OCI-LY7 (cell line): ENCODE measurements at regions not wholly inside any gene's neighbourhood (a gene's known extent, or its start where the extent isn't known, plus 50 kb on each side); places are given as distances from the start of the nearest gene placed in this dataset.

Source experiments
- BruUV-seq: library from RNA; stranded (reverse); fragments of 400-500 nt; replicated peaks from 2 replicates; lab custom pipeline; 2021; lab: Mats Ljungman, UMichigan
- CTCF ChIA-PET: fragments of 300-600 bp; sonication (Branson Sonifier 250); formaldehyde crosslinking; loops from one replicate; lab custom pipeline; 2022; ENCODE audit warnings: antibody characterized with exemption; ENCODE audit not compliant: unreplicated experiment; lab: Charles Lee
- POLR2A ChIA-PET: fragments of 300-600 bp; sonication (Branson Sonifier 250); formaldehyde crosslinking; loops from one replicate; lab custom pipeline; 2022; ENCODE audit warnings: antibody characterized with exemption; lab: Charles Lee
- DNase-seq: peaks from one replicate; pipeline ENCODE4 v3.0.0-alpha.2; 2015; ENCODE audit warnings: low spot score
- H2AFZ ChIP-seq: fragments of 200-600 bp; sonication (generic), shearing (Covaris generic); 2 replicates; pipeline ENCODE4 v1.6.1; 2014; ENCODE audit warnings: mild to moderate bottlenecking, antibody characterized with exemption, low read length, moderate library complexity
- H3K27ac ChIP-seq: fragments of 200-600 bp; sonication (generic); 2 replicates; pipeline ENCODE4 v1.5.1; 2014; ENCODE audit warnings: mixed run types, low read depth, mild to moderate bottlenecking, moderate library complexity, low read length, inconsistent platforms; ENCODE audit not compliant: poor library complexity, severe bottlenecking
- H3K36me3 ChIP-seq: fragments of 200-600 bp; sonication (generic); 2 replicates; pipeline ENCODE4 v1.6.1; 2014; ENCODE audit warnings: mild to moderate bottlenecking, antibody characterized with exemption, low read length, moderate library complexity, mixed read lengths; ENCODE audit not compliant: insufficient read depth
- H3K4me1 ChIP-seq: fragments of 200-600 bp; sonication (generic); 2 replicates; pipeline ENCODE4 v1.5.1; 2014; ENCODE audit warnings: mild to moderate bottlenecking, low read length; ENCODE audit not compliant: insufficient read depth, poor library complexity, severe bottlenecking
- H3K4me2 ChIP-seq: fragments of 200-600 bp; sonication (generic); 2 replicates; pipeline ENCODE4 v1.6.1; 2014; ENCODE audit warnings: mild to moderate bottlenecking, low read length
- H3K4me3 ChIP-seq: fragments of 200-600 bp; sonication (generic); 2 replicates; pipeline ENCODE4 v1.5.1; 2014; ENCODE audit warnings: mild to moderate bottlenecking, low read depth, low read length; ENCODE audit not compliant: poor library complexity, severe bottlenecking
- H3K79me2 ChIP-seq: fragments of 200-600 bp; sonication (generic); 2 replicates; pipeline ENCODE4 v1.6.1; 2016; ENCODE audit warnings: low read depth, mild to moderate bottlenecking, low read length, moderate library complexity, mixed read lengths; ENCODE audit not compliant: insufficient read depth
- H3K9me2 ChIP-seq: fragments of 200-600 bp; sonication (generic); 2 replicates; pipeline ENCODE4 v1.6.1; 2016; ENCODE audit warnings: mild to moderate bottlenecking, low read length, mixed read lengths; ENCODE audit not compliant: insufficient read depth
- H3K9me3 ChIP-seq: fragments of 200-600 bp; sonication (generic); 2 replicates; pipeline ENCODE4 v1.6.1; 2014; ENCODE audit warnings: mild to moderate bottlenecking, mixed run types, low read length, mixed read lengths
- H4K20me1 ChIP-seq: fragments of 200-600 bp; sonication (generic); 2 replicates; pipeline ENCODE4 v1.6.1; 2014; ENCODE audit warnings: mild to moderate bottlenecking, antibody characterized with exemption, low read length, moderate library complexity, mixed read lengths; ENCODE audit not compliant: insufficient read depth
- CTCF ChIP-seq: fragments of 200-600 bp; sonication (generic); conservative IDR thresholded peaks from 2 replicates; pipeline ENCODE4 v1.5.1; 2014; ENCODE audit warnings: mild to moderate bottlenecking, antibody characterized with exemption, low read length, moderate library complexity, mixed read lengths
- EZH2phosphoT487 ChIP-seq: fragments of 200-600 bp; sonication (generic); IDR thresholded peaks from 2 replicates; pipeline ENCODE4 v1.6.1; 2018; ENCODE audit warnings: low read depth, borderline replicate concordance, mild to moderate bottlenecking, mixed run types, antibody characterized with exemption, low read length, moderate library complexity, mixed read lengths
- intact Hi-C: fragments of 100-400 bp; cut with micrococcal nuclease; formaldehyde crosslinking; loops from one replicate; pipeline ENCODE4 v1.10.0; 2022; ENCODE audit not compliant: unreplicated experiment

- no peak for DNase-seq
- H3K79me2 ChIP-seq = no peaks in the 10 kb centered on the region
- ChIA-PET POLR2A (interaction anchor here (1.0 to 1.1 kb wide), 2 partner anchors 11 to 35 kb away, joined by 3 to 4 read pairs; no protein-coding TSS in a partner anchor), CTCF (no interaction called here)
- H3K27ac ChIP-seq = no peak overlapping the region
- TF ChIP-seq CTCF = no peak
- TF ChIP-seq EZH2phosphoT487 = no peak
- H3K36me3 ChIP-seq = no peaks in the 10 kb centered on the region
- no peak overlapping the region for H3K4me3 ChIP-seq
- no peaks in the 10 kb centered on the region for H3K9me3 ChIP-seq
- BruUV-seq = no TSS peak
- no peaks in the 10 kb centered on the region for H4K20me1 ChIP-seq
- H3K9me2 ChIP-seq = no peaks in the 10 kb centered on the region
- no peak overlapping the region for H3K4me2 ChIP-seq
- no peak overlapping the region for H2AFZ ChIP-seq
- intact Hi-C loops = no loop called here
- H3K4me1 ChIP-seq = no peaks in the 10 kb centered on the region
Measured at GRCh38 chr13:79658333-79658975, 177.5 kb downstream of the NDFIP2 start.

- ChIA-PET POLR2A (no interaction called here), CTCF (no interaction called here)
- no peaks in the 10 kb centered on the region for H3K4me1 ChIP-seq
- no peaks in the 10 kb centered on the region for H3K36me3 ChIP-seq
- H4K20me1 ChIP-seq = no peaks in the 10 kb centered on the region
- no peaks in the 10 kb centered on the region for H3K9me3 ChIP-seq
- no peak overlapping the region for H2AFZ ChIP-seq
- TF ChIP-seq CTCF = no peak
- TF ChIP-seq EZH2phosphoT487 = no peak
- intact Hi-C loops = no loop called here
- no peak overlapping the region for H3K4me2 ChIP-seq
- no peaks in the 10 kb centered on the region for H3K9me2 ChIP-seq
- H3K79me2 ChIP-seq = no peaks in the 10 kb centered on the region
- no peak overlapping the region for H3K4me3 ChIP-seq
- no peak overlapping the region for H3K27ac ChIP-seq
- no TSS peak for BruUV-seq
- DNase-seq = no peak
Measured at GRCh38 chr13:79655509-79655908, 174.6 kb downstream of the NDFIP2 start.

GRCh38 chr13:79654520-79654919, 173.6 kb downstream of the NDFIP2 start:
- no TSS peak for BruUV-seq
- Histone ChIP-seq H3K4me3 (no peak overlapping the region), H4K20me1 (no peaks in the 10 kb centered on the region), H3K9me2 (no peaks in the 10 kb centered on the region), H3K9me3 (no peaks in the 10 kb centered on the region), H2AFZ (no peak overlapping the region), H3K36me3 (no peaks in the 10 kb centered on the region), H3K4me1 (no peaks in the 10 kb centered on the region), H3K79me2 (no peaks in the 10 kb centered on the region), H3K27ac (no peak overlapping the region), H3K4me2 (no peak overlapping the region)
- ChIA-PET CTCF (no interaction called here), POLR2A (interaction anchor here (0.7 to 1.8 kb wide), 2 partner anchors 16 to 746 kb away, joined by 3 to 4 read pairs; no protein-coding TSS in a partner anchor)
- intact Hi-C loops = no loop called here
- DNase-seq = no peak
- TF ChIP-seq EZH2phosphoT487 = no peak
- TF ChIP-seq CTCF = no peak
